Heart left ventricle (tissue), 16 donors: ENCODE measurements at regions not wholly inside any gene's neighbourhood (a gene's known extent, or its start where the extent isn't known, plus 50 kb on each side); places are given as distances from the start of the nearest gene placed in this dataset.
A peak's percentile ranks its signal among the peaks of the same experiment; 100 is the strongest.

Experiments used
- ATAC-seq, 4 donors: fragments of 200-7000 bp; cut with Tn5 transposase; one replicate each; pipeline ENCODE4 v1.9.1; 2020 to 2022; ENCODE audit warnings: moderate library complexity in 4 of 4, mild to moderate bottlenecking in 3 of 4, moderate number of reproducible peaks in 1 of 4
- DNase-seq, 5 donors: peaks; one replicate each; pipeline ENCODE4 v3.0.0-alpha.2; 2020
- H3K27ac ChIP-seq, 12 donors: fragments of 200-600 bp; sonication (generic) in 4 of 12; one replicate each; pipeline versions ENCODE4 v1.5.0 to v1.8.0; 2016 to 2022; ENCODE audit warnings: mild to moderate bottlenecking in 2 of 12
- H3K27me3 ChIP-seq, 9 donors: fragments of 200-600 bp; sonication (generic) in 2 of 9; one replicate each; pipeline versions ENCODE4 v1.5.1 to v1.8.0; 2016 to 2022; ENCODE audit warnings: mild to moderate bottlenecking in 3 of 9
- H3K36me3 ChIP-seq, 9 donors: fragments of 200-600 bp; sonication (generic) in 2 of 9; one replicate each; pipeline versions ENCODE4 v1.5.0 to v1.8.0; 2018 to 2022; ENCODE audit warnings: mild to moderate bottlenecking in 2 of 9
- H3K4me1 ChIP-seq, 12 donors: fragments of 200-600 bp; sonication (generic) in 4 of 12; one replicate each; pipeline versions ENCODE4 v1.5.0 to v1.8.0; 2016 to 2022; ENCODE audit warnings: mild to moderate bottlenecking in 3 of 12
- H3K4me3 ChIP-seq, 12 donors: fragments of 200-600 bp; sonication (generic) in 4 of 12; one replicate each; pipeline versions ENCODE4 v1.5.0 to v1.8.0; 2017 to 2022; ENCODE audit warnings: mild to moderate bottlenecking in 9 of 12, moderate library complexity in 4 of 12
- H3K9me3 ChIP-seq, 12 donors: fragments of 200-600 bp; sonication (generic) in 4 of 12; one replicate each; pipeline versions ENCODE4 v1.5.0 to v1.8.0; 2016 to 2022; ENCODE audit warnings: mild to moderate bottlenecking in 1 of 12
- CTCF ChIP-seq, 12 donors: fragments of 200-600 bp; sonication (generic) in 4 of 12; IDR thresholded peaks; one replicate each; pipeline versions ENCODE4 v1.5.0 to v1.8.0; 2018 to 2022; ENCODE audit warnings: antibody characterized with exemption in 12 of 12, mild to moderate bottlenecking in 5 of 12
- POLR2A ChIP-seq, 2 donors: fragments of 450-650 bp; IDR thresholded peaks; one replicate each; pipeline ENCODE4 v1.6.1; 2017; ENCODE audit warnings: antibody characterized with exemption in 2 of 2, mild to moderate bottlenecking in 2 of 2, moderate library complexity in 2 of 2
- WGBS, 4 donors: extraction: QIAGEN DNeasy Blood & Tissue Kit in 2 of 4; methylation state at CpG; one replicate each; pipeline versions ENCODE4 v1.1.5 to v1.1.7; 2013 to 2018; 5-methylcytosine and 5-hydroxymethylcytosine counted together
- intact Hi-C, 10 donors: fragments of 100-400 bp; cut with DNase I; formaldehyde crosslinking; loops; one replicate each; pipeline versions ENCODE4 v1.11.1 to v1.14.2; 2022
- donor health status: ischemic (EF 13 %, LVEDD 7.1; RV severe dilation, severe dysfunction).
- donor health status: healthy with polysubstance abuse.
- donor health status: DM: no; HTN: yes; CAD: no.
- donor health status: DM: no; HTN: no; CAD: no.
- donor health status: ischemic (EF 25% LVEDD 6.9; RV normal size, moderate dysfunction).
- donor health status: ischemic (EF 25% LVEDD 5.7; RV mildly dilated, moderate dysfunction).
- donor health status: healthy.
- donor health status: DM: yes; HTN: yes; CAD: no.
- donor health status: ischemic (EF 35%, LVEDD 5.7; RV mildly dilated, moderate dysfunction).
- donor health status: nonischemic (EF 11% LVEDD 7.7; RV severe dilation, severe dysfunction).
- donor health status: DM: yes; HTN: yes; CAD: no.
- donor health status: PGD.
- donor health status: ischemic (EF 29% LVEDD 5.4; RV normal size, mild dysfunction).
- donor health status: nonischemic (EF 23%, LVEDD 6.1; RV moderate dilation, normal function).

- H3K4me3 ChIP-seq, result no peak overlapping the region
- DNase-seq (no peak), ATAC-seq (peak; percentile 17 to 47 (median 34))
- intact Hi-C loops, result loop anchor here in 1 of 10 donors (10.0 kb wide), 1 partner anchor 217 kb away; no protein-coding TSS in a partner anchor
- peaks cover 0 to 27% (median 9%) of the 10 kb centered on the region in 12 donors for H3K4me1 ChIP-seq
- TF ChIP-seq POLR2A (IDR thresholded peaks at IDR 0.05) (no peak), CTCF (IDR thresholded peaks at IDR 0.05) (no peak)
- no peaks in the 10 kb centered on the region for H3K9me3 ChIP-seq
- H3K36me3 ChIP-seq, result no peaks in the 10 kb centered on the region
- H3K27ac ChIP-seq, result peak overlapping the region in 6 of 12 donors; percentile 8 to 62 (median 32)
- no peaks in the 10 kb centered on the region for H3K27me3 ChIP-seq
Observed at GRCh38 chr7:25638068-25638467, 409.8 kb upstream of the NPVF start.

DNA sequence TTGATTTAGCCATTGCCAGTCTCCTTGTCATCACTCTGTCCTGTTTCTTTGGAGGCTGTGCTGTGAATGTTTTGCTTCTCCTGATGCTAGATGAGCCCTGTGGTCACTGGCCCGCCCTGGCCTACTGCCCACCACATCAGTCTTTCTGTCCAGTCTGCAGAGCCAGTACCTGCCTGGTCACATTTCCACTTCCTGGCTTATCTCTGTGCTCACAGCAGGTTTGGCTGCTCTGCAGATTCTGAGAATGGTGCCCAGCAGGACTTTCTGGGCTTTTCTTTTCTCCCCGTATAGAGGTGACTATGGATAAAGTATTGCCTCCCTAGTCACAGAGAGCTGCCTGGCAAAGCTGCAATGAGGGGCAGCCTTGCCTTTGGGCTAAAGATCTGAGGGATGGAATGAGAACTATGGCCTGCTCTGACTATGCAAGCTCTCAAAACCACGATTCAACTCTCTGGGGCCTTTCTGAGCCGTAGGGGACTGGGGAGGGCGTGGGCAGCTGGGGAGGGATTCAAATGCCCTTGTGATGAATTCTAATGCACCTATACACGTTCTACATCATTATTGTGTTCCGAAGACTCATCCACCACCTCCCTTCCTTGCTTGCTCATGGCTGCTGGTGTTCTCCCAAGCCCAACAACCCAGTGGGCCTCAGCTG lies 410.4 kb upstream of the NPVF start:
- Histone ChIP-seq H3K4me1 (peaks cover 0 to 27% (median 9%) of the 10 kb centered on the region in 12 donors), H3K27ac (peak overlapping the region in 6 of 12 donors; percentile 8 to 62 (median 32)), H3K9me3 (no peaks in the 10 kb centered on the region), H3K4me3 (no peak overlapping the region), H3K36me3 (no peaks in the 10 kb centered on the region), H3K27me3 (no peaks in the 10 kb centered on the region)
- ATAC-seq (no peak), DNase-seq (no peak)
- intact Hi-C loops, result loop anchor here in 1 of 10 donors (10.0 kb wide), 1 partner anchor 216 kb away; no protein-coding TSS in a partner anchor
- WGBS, 4 donors, result 75 to 87% (median 80%) methylated on average over 7 of the region's 7 CpGs
- TF ChIP-seq POLR2A (IDR thresholded peaks at IDR 0.05), result no peak
- TF ChIP-seq CTCF (IDR thresholded peaks at IDR 0.05), result no peak

- DNase-seq, result no peak
- no peak for TF ChIP-seq POLR2A (IDR thresholded peaks at IDR 0.05)
- TF ChIP-seq CTCF (IDR thresholded peaks at IDR 0.05), result no peak
- Histone ChIP-seq H3K9me3 (no peaks in the 10 kb centered on the region), H3K36me3 (no peaks in the 10 kb centered on the region), H3K27ac (peak overlapping the region in 1 of 12 donors; percentile 6), H3K4me1 (peaks cover 0 to 19% (median 0%) of the 10 kb centered on the region in 12 donors), H3K4me3 (no peak overlapping the region), H3K27me3 (no peaks in the 10 kb centered on the region)
- no peak for ATAC-seq
- intact Hi-C loops, result no loop called here
- WGBS, 4 donors, result 87 to 95% (median 90%) methylated on average over 3 of the region's 3 CpGs
Observed at GRCh38 chr7:25642849-25643248, 414.6 kb upstream of the NPVF start.

- 88 to 93% (median 92%) methylated on average over 5 of the region's 5 CpGs for WGBS, 4 donors
- intact Hi-C loops, result no loop called here
- H3K36me3 ChIP-seq, result no peaks in the 10 kb centered on the region
- no peak for DNase-seq
- H3K4me3 ChIP-seq, result no peak overlapping the region
- peak overlapping the region in 2 of 12 donors; percentile 23 to 58 for H3K27ac ChIP-seq
- TF ChIP-seq POLR2A (IDR thresholded peaks at IDR 0.05) (no peak), CTCF (IDR thresholded peaks at IDR 0.05) (no peak)
- ATAC-seq, result no peak
- no peaks in the 10 kb centered on the region for H3K9me3 ChIP-seq
- H3K4me1 ChIP-seq, result peaks cover 0 to 15% (median 0%) of the 10 kb centered on the region in 12 donors
- no peaks in the 10 kb centered on the region for H3K27me3 ChIP-seq
Observed at GRCh38 chr7:25643286-25643685, 415.0 kb upstream of the NPVF start.
